Epithelial cell of proximal tubule (primary cell): ENCODE measurements at regions not wholly inside any gene's neighbourhood (a gene's known extent, or its start where the extent isn't known, plus 50 kb on each side); places are given as distances from the start of the nearest gene placed in this dataset.

Experiments used
- DNase-seq: peaks from one replicate; pipeline ENCODE4 v3.0.0-alpha.2; 2011; ENCODE audit warnings: low read depth
- H3K4me3 ChIP-seq: 2 replicates; pipeline ENCODE4 v1.5.1; 2011; ENCODE audit warnings: low read depth, mild to moderate bottlenecking, low read length
- CTCF ChIP-seq: conservative IDR thresholded peaks from 2 replicates; pipeline ENCODE4 v1.5.1; 2012; ENCODE audit warnings: low read depth, mild to moderate bottlenecking, low read length

- TF ChIP-seq CTCF, result no peak
- no peak overlapping the region for H3K4me3 ChIP-seq
- DNase-seq, result no peak
These were observed 68.9 kb upstream of the FZD10 start for GRCh38 chr12:130093380-130093779.

GRCh38 chr12:130097342-130097741 is 64.9 kb upstream of the FZD10 start:
- no peak for TF ChIP-seq CTCF
- no peak overlapping the region for H3K4me3 ChIP-seq
- no peak for DNase-seq

GRCh38 chr12:130097798-130098255 is 64.4 kb upstream of the FZD10 start:
- no peak for DNase-seq

GRCh38 chr12:130098301-130099005 is 63.8 kb upstream of the FZD10 start:
- TF ChIP-seq CTCF, result no peak
- H3K4me3 ChIP-seq, result no peak overlapping the region
- no peak for DNase-seq

More at GRCh38 chr12:130097798-130098255, 64.4 kb upstream of the FZD10 start:
- TF ChIP-seq CTCF, result no peak
- H3K4me3 ChIP-seq, result no peak overlapping the region

GRCh38 chr12:130100634-130101362 is 61.5 kb upstream of the FZD10 start:
- TF ChIP-seq CTCF, result no peak
- H3K4me3 ChIP-seq, result no peak overlapping the region
- no peak for DNase-seq

- no peak for TF ChIP-seq CTCF
- no peak for DNase-seq
- H3K4me3 ChIP-seq, result no peak overlapping the region
These were observed 60.9 kb upstream of the FZD10 start for GRCh38 chr12:130101370-130101769.
